HG03045 (cell line): ENCODE measurements at regions not wholly inside any gene's neighbourhood (a gene's known extent, or its start where the extent isn't known, plus 50 kb on each side); places are given as distances from the start of the nearest gene placed in this dataset.
A peak's percentile ranks its signal among the peaks of the same experiment; 100 is the strongest.

Source experiments
- ATAC-seq: cut with Tn5 transposase; IDR thresholded peaks from one replicate; pipeline ENCODE4 v1.9.1; 2021; ENCODE audit warnings: mild to moderate bottlenecking, moderate library complexity; ENCODE audit not compliant: unreplicated experiment

DNA sequence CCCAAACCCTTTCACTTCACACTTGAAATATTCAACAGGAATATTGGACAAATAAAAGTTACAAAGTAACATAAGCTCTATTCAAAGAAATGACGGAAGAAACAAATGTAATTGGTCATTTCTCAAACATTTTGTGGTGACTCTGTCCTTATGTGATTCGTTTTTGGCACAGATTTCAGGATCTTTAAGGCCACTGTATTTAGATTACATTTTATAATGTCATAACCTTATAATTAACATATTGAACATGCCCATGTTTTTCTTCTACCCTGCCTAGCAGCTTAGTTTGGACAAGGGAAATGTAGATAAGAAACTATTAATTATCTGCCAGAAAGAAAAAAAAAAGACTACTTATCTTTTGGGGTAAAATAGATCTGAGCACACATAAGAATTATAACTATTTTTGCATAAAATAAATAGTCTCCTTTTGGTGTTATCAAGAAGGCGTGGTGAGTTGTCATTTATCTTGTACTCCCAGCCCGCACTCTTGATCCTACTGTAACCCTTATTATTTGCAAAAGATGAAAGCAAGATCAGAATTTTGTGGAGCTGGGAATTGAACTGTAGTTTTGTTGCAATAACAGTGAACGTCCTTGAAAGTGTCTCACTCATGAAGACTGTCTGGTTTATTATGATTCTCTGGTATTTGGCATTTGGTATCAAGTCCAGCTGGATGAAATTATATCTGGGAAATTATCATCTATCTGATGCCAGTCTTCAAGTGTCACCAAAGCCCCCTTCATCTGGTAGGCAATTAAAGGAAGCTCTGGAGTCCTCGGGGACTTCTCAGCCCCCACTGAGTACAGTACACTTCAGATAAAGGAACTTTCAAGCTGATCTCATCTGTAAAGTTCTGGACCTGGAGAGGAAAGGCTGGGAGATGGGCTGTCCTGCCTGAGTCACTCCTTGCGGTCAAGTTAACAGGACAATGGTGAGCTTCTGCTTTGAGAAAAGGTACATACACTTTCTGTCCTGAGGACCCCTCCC is 175.7 kb upstream of the INHBA start:
- ATAC-seq: no peak

DNA sequence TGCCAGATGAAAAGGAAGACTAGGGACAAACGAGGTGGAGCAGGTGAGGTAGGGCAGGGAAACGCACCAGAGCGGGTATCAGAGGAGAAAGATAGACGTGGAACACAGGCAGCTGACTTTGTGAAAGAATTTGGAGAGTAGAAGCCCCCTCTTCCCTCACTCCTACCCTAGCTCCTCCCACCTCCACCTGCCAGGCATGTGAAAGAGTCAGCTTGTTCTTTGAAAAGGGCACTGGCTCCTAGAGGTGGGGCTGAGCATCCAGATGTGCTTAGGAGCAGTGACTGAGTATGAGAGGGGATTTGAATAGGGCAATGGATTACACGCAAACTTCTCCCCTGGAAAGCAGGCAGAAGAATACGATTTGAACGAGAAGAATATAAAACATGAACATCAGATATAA is 174.2 kb upstream of the INHBA start:
- ATAC-seq: no peak

DNA sequence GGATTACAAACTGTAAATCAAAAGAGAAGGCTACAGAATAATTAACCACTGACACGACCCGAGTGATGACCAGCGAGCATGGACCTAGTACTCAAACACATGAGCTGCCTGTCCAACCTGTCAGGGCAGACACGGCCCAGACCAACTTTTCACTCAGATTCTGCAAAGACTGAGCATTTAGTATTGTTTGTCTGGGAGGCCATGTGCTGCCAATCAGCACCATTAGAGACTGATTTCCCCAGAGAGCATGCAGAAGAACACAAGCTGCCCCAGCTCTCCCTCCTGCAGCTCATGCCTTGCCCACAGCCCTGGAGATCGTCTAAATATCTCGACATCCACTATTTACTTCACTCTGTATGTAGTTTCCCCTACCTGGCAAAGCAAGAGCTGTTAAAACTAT is 172.6 kb upstream of the INHBA start:
- no peak for ATAC-seq

DNA sequence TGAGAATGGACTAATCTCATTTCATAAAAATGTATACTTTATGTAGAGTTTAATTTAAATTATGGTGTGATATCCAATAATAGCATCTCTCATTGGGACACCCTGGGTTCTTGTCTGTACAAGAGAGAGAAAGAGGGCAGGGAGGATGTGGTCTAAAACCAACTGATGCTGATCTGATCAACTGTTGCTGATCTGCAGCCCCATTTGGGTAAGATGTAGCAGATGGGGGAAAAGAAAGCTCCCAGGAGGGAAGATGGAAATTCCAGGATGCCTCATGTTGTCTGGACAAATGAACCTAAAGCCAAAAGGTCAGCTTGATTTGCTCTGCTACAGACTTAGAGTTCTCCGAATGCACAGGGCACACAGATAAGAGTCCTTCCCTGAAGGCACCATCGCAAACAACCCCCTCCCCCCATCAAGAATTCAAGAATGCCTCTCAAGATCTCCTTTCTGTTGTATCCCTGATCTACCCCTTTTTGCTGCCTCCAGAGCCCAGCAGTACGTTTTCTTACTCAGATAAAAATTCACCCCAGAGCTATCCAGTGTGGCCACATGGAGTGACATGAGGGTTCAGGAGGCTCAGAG is 171.4 kb upstream of the INHBA start:
- ATAC-seq: no peak

- no peak for ATAC-seq
These were observed 170.9 kb upstream of the INHBA start for GRCh38 chr7:41873741-41874140.

DNA sequence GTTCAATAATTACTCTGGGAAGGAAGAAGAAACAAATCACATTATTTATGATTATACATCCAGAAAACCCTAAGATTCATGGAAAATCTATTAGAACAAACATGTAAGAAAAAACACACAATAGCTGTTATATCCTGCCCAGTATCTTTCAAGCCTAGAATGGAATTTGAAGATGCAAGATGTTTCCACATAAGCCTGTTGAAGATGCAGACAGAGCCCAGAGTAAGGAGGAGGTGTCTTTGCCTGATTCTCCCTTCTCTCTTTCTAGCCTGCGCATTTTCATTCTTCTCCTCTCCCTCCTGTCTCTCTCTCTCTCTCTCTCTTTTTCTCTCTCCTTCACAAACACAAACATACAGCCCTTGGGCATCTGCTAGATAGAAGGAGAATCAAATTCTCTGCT is 170.1 kb upstream of the INHBA start:
- ATAC-seq: no peak

GRCh38 chr7:41870461-41871138 is 167.7 kb upstream of the INHBA start:
- ATAC-seq: peak; percentile 64

DNA sequence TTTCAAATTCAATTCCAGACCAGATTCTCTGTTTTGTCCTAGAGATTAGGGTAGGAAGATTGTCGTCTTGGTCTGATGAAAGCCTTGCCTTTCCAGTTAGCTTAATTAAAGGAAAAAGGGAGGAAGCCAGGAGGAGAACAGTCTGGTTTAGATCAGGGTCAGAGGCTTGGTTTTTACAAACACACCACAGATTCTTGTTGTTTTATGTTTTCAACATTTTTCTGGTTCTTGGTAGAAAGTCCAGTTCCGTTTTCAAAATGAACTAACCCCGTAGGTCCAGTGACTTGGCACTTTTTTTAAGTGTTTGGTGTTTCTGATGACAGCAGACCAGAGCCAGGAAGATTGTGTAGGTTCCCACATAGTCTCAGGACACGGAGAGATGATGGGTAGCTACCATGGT is 167.1 kb upstream of the INHBA start:
- peak; percentile 21 for ATAC-seq

DNA sequence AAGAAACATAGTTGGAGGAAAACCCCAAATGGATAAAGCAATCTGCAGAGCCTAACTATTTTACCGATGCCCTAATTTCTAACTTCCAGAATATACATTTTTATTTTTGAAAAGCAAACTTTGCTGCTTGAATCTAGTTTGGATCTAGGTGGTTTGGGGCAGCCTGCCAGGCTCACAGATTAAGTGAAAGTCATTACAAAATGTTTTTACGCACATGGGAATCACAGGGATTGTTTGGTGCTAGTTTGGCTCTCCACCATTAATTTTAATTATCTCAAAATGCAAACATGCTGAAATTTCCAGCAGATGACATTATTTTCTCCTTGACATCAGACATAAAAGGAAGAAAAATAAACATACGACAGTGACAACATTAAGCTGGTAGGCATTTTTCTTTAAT is 166.7 kb upstream of the INHBA start:
- ATAC-seq: no peak

DNA sequence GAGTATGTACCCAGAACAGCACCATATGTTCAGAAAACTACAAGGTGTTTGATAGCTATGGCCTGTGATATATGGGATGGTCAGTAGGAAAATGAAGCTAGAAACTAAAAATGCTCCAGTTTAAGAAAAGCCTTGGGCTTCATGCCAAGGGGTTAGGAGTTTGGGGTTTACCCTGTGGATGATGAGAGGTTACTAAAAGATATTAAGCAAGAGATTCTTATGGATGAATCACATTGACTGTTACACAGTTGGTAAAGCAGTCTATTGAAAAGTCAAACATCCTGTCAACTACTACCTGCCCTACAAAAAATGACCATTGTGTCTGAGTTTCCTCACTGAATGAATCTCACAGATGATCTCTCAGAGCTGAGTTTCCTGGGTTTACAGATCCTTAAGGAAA is 166.2 kb upstream of the INHBA start:
- no peak for ATAC-seq

GRCh38 chr7:41867639-41868280 is 164.9 kb upstream of the INHBA start:
- ATAC-seq: no peak

DNA sequence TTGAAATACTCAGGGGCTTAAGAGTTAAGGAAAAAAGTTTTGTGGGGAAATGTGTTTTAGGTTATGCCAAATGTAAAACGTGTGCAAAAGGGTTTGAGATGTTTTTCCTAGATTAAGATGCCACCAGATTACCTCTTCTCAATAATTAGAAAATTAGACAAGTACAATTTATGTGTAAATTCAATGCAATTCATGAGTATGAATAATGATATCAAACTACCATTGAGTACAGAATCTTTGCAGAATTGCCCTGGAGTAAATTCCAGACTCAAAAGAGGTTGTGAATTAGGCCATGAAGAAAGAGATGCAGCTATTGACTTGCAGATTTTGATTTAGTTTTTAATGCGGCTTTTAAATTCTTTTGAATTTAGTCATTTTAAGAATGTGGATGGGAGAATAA is 159.4 kb upstream of the INHBA start:
- no peak for ATAC-seq

- ATAC-seq: no peak
These were observed 158.8 kb upstream of the INHBA start for GRCh38 chr7:41861642-41862041.

- ATAC-seq: no peak
These were observed 155.3 kb upstream of the INHBA start for GRCh38 chr7:41858201-41858600.

DNA sequence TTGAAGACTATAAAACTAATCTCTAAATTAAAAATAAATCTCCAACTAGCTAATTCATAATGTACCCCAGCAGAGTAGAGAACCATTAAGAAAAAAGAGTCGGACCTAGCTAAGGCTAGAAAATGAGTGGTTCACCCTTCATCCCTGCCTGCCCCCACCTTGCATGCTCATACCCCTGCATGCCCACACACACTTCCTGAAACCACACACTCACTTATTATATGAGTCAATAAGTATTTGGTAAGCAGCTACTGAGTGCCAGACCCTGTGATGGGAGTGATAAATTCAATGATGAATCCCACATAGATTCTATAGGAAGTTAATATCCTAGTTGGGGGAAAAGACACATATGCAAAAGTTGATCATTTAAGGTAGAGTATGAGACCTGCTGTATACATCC is 152.9 kb upstream of the INHBA start:
- ATAC-seq: no peak

DNA sequence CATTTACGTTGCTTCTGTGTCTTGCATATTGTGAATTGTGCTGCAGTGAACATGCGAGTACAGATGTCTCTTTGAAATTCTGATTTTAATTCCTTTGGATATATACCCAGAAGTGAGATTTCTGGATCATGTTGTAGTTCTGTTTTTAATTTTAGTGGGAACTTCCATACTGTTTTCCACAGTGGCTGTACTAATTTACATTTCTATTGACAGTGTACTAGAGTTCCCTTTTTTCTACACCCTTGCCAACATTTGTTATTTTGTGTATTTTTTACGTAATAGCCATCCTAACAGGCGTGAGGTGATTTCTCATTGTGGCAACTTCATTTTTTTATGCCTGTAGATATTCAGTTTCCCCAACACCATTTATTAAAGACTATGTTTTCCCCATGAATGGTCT is 144.7 kb upstream of the INHBA start:
- ATAC-seq: no peak

DNA sequence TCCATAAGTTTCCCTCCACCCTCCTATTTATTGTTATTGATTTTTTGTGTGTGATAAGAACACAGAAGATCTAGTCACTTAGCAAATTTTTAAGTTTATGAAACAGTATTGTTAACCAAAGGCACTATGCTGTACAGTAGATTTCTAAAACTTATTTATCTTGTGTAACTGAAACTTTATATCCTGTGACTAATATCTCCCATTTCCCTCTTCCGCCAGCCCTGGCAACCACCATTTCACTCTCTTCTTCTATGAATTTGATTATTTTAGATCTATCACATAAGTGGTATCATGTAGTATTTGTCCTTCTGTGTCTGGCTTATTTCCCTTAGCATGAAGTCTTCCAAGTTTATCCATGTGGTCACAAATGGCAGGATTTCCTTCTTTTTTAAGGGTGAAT is 144.3 kb upstream of the INHBA start:
- ATAC-seq: no peak

DNA sequence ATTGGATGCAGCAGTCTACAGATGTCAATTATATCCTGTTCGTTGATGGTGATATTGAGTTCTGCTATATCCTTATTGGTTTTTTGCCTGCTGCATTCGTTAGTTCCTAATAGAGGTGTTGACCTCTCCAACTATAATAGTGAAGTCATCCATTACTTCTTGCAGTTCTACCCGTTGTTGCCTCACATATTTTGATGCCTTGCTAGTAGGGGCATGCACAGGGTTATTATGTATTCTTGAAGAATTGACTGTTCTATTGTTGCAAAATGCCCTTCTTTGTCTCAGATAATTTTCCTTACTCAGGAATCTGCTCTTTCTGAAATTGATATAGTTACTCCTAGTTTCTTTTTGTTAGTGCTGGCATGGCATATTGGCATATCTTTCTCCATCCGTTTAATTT is 140.1 kb upstream of the INHBA start:
- ATAC-seq: no peak

DNA sequence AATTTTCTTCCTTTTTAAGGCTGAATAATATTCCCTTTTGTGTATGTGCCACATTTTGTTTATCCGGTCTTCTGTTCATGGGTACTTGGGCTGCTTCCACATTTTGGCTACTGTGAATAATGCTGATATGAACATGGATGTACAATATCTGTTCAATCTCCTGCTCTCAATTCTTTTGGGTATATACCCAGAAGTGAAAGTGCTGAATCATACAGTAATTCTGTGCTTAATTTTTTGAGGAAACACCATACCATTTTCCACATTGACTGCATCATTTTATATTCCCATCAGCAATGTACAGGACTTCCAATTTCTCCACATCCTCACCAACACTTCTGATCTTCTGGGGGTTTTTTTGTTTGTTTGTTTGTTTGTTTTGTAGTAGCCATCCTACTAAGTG is 135.0 kb upstream of the INHBA start:
- no peak for ATAC-seq

GRCh38 chr7:41835976-41836530 is 133.2 kb upstream of the INHBA start:
- ATAC-seq: no peak
